Heart left ventricle (tissue), 13 donors: ENCODE measurements at regions not wholly inside any gene's neighbourhood (a gene's known extent, or its start where the extent isn't known, plus 50 kb on each side); places are given as distances from the start of the nearest gene placed in this dataset.

Experiments
- POLR2A ChIP-seq, 2 donors: fragments of 450-650 bp; IDR thresholded peaks; one replicate each; pipeline ENCODE4 v1.6.1; 2017; ENCODE audit warnings: antibody characterized with exemption in 2 of 2, mild to moderate bottlenecking in 2 of 2, moderate library complexity in 2 of 2
- TF ChIP-seq, protein P1 (sequence below), 12 donors: fragments of 200-600 bp; sonication (generic) in 4 of 12; IDR thresholded peaks; one replicate each; pipeline versions ENCODE4 v1.5.0 to v1.8.0; 2018 to 2022; ENCODE audit warnings: antibody characterized with exemption in 12 of 12, mild to moderate bottlenecking in 5 of 12
- donor health status: ischemic (EF 13 %, LVEDD 7.1; RV severe dilation, severe dysfunction).
- donor health status: DM: no; HTN: yes; CAD: no.
- donor health status: DM: no; HTN: no; CAD: no.
- donor health status: ischemic (EF 25% LVEDD 6.9; RV normal size, moderate dysfunction).
- donor health status: ischemic (EF 25% LVEDD 5.7; RV mildly dilated, moderate dysfunction).
- donor health status: ischemic (EF 35%, LVEDD 5.7; RV mildly dilated, moderate dysfunction).
- donor health status: nonischemic (EF 11% LVEDD 7.7; RV severe dilation, severe dysfunction).
- donor health status: DM: yes; HTN: yes; CAD: no.
- donor health status: PGD.
- donor health status: ischemic (EF 29% LVEDD 5.4; RV normal size, mild dysfunction).
- donor health status: nonischemic (EF 23%, LVEDD 6.1; RV moderate dilation, normal function).

DNA sequence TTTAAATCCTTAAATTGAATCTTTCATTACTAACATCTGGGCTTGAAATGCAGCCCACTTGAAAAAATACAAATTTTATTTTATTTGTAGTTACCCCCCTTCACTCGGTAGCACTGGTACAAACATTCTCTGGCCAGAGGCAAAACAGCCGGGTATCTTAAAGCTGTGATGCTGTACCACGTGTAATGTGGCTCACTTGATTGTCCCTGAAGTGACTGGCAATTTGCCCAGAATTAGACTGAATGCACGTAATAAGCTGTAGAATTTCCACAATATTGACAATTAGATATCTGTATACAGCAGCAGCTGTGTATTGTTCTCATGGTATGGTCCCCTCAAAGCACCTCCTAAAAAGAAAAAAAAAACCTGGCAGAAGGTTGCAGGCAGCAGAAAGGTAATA lies 192.8 kb upstream of the TBC1D5 start:
- no peak for TF ChIP-seq POLR2A (IDR thresholded peaks at IDR 0.05)
- TF ChIP-seq, protein P1, sequence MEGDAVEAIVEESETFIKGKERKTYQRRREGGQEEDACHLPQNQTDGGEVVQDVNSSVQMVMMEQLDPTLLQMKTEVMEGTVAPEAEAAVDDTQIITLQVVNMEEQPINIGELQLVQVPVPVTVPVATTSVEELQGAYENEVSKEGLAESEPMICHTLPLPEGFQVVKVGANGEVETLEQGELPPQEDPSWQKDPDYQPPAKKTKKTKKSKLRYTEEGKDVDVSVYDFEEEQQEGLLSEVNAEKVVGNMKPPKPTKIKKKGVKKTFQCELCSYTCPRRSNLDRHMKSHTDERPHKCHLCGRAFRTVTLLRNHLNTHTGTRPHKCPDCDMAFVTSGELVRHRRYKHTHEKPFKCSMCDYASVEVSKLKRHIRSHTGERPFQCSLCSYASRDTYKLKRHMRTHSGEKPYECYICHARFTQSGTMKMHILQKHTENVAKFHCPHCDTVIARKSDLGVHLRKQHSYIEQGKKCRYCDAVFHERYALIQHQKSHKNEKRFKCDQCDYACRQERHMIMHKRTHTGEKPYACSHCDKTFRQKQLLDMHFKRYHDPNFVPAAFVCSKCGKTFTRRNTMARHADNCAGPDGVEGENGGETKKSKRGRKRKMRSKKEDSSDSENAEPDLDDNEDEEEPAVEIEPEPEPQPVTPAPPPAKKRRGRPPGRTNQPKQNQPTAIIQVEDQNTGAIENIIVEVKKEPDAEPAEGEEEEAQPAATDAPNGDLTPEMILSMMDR (IDR thresholded peaks at IDR 0.05): no peak
